Caco-2 (cell line): ENCODE measurements at regions not wholly inside any gene's neighbourhood (a gene's known extent, or its start where the extent isn't known, plus 50 kb on each side); places are given as distances from the start of the nearest gene placed in this dataset.

Experiments used
- BruUV-seq: library from RNA; stranded (reverse); fragments of 400-500 nt; replicated peaks from 2 replicates; lab custom pipeline; 2021; lab: Mats Ljungman, UMichigan
- CTCF ChIA-PET: fragments of 300-600 bp; sonication (Branson Sonifier 250); formaldehyde crosslinking; loops from one replicate; lab custom pipeline; 2022; ENCODE audit warnings: antibody characterized with exemption; lab: Charles Lee
- POLR2A ChIA-PET: fragments of 300-600 bp; sonication (Branson Sonifier 250); formaldehyde crosslinking; loops from one replicate; lab custom pipeline; 2022; ENCODE audit warnings: antibody characterized with exemption; lab: Charles Lee
- DNase-seq, 2 experiments: peaks; one replicate each; pipeline versions ENCODE4 v3.0.0 to v3.0.0-alpha.2; 2020 to 2022
- H3K27me3 ChIP-seq: replicated peaks from 2 replicates; pipeline ENCODE4 v1.6.0; 2011; ENCODE audit warnings: low read length; ENCODE audit not compliant: control insufficient read depth, insufficient read depth
- H3K36me3 ChIP-seq: 2 replicates; pipeline ENCODE4 v1.5.1; 2011; ENCODE audit warnings: low read length; ENCODE audit not compliant: control insufficient read depth, insufficient read depth
- H3K4me1 ChIP-seq: fragments of 250-450 bp; sonication (Bioruptor Pico); 2 replicates; pipeline ENCODE4 v1.5.1; 2020; ENCODE audit warnings: mild to moderate bottlenecking
- H3K4me3 ChIP-seq: 2 replicates; pipeline ENCODE4 v1.5.1; 2011; ENCODE audit warnings: low read depth, mild to moderate bottlenecking, control low read depth, low read length
- H3K9me3 ChIP-seq: fragments of 250-450 bp; sonication (Bioruptor Pico); 2 replicates; pipeline ENCODE4 v1.5.1; 2020; ENCODE audit warnings: mild to moderate bottlenecking, moderate library complexity
- H3K27ac Mint-ChIP-seq: one replicate; pipeline ENCODE4 v1.8.0; 2022; ENCODE audit warnings: mixed read lengths; ENCODE audit not compliant: unreplicated experiment
- H3K27me3 Mint-ChIP-seq: one replicate; pipeline ENCODE4 v1.8.0; 2022; ENCODE audit warnings: mixed read lengths; ENCODE audit not compliant: insufficient read depth, unreplicated experiment
- H3K36me3 Mint-ChIP-seq: one replicate; pipeline ENCODE4 v1.8.0; 2022; ENCODE audit warnings: mild to moderate bottlenecking, mixed read lengths; ENCODE audit not compliant: insufficient read depth, unreplicated experiment
- H3K4me1 Mint-ChIP-seq: one replicate; pipeline ENCODE4 v1.8.0; 2022; ENCODE audit warnings: low read depth, mixed read lengths; ENCODE audit not compliant: unreplicated experiment
- H3K4me3 Mint-ChIP-seq: one replicate; pipeline ENCODE4 v1.8.0; 2022; ENCODE audit warnings: mild to moderate bottlenecking, moderate library complexity, mixed read lengths; ENCODE audit not compliant: unreplicated experiment
- H3K9me3 Mint-ChIP-seq: one replicate; pipeline ENCODE4 v1.8.0; 2022; ENCODE audit warnings: mixed read lengths; ENCODE audit not compliant: unreplicated experiment
- intact Hi-C: fragments of 100-400 bp; cut with micrococcal nuclease; formaldehyde crosslinking; loops from one replicate; pipeline ENCODE4 v1.10.0; 2022; ENCODE audit not compliant: unreplicated experiment
- TF ChIP-seq, protein P1 (sequence below), 2 experiments: fragments of 200-600 bp in 1 of 2; IDR thresholded peaks; 1 replicate in 1 of 2; 2 replicates in 1 of 2; pipeline versions ENCODE4 v1.5.1 to v1.8.0; 2011 to 2022; ENCODE audit warnings: antibody characterized with exemption in 1 of 2, control low read depth in 1 of 2, inconsistent platforms in 1 of 2, low read depth in 1 of 2, low read length in 1 of 2, mild to moderate bottlenecking in 1 of 2, moderate library complexity in 1 of 2; ENCODE audit not compliant: insufficient read depth in 1 of 2, severe bottlenecking in 1 of 2, unreplicated experiment in 1 of 2

DNA sequence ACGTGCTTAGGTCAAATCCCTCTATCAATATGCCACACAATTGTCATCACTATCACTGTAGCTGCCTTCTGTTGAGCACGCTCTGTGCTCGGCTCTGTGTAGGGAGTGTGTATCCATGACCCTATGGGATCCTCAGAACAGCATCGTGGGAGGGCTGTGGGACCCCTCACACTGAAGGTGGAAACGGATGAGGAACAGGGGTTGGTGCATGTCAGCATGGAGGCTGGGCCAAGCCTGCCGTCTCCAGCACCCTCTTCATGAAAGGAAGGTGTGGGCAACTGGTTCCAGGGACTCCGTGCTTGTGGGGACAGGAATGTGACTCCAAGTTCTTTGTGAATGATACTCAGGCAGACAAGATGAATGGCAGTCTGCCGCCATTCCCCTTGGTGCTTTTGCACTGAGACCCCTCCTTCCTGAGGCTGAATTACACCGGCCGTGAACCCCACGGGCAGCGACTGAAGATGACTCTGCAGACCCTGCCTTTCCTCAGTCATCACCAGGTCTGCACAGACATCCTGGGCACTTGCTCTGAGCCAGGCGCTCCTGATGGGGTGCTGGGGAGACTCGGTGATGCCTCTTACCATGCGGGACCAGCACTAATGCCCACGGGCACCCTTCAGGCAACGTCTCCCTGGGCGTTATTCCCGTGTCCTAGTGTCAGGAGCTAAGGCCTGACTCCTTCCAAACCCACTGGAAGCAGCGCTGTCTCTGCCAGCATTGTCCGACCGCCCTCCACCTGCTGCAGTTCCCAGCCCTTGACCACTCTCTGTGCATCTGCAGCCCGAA is 495.2 kb downstream of the TCERG1L start:
- Mint-ChIP-seq H3K4me1 (no peaks in the 10 kb centered on the region), H3K4me3 (no peak overlapping the region), H3K27ac (no peak overlapping the region), H3K36me3 (no peaks in the 10 kb centered on the region), H3K27me3 (no peaks in the 10 kb centered on the region), H3K9me3 (no peaks in the 10 kb centered on the region)
- Histone ChIP-seq H3K4me3 (no peak overlapping the region), H3K4me1 (no peaks in the 10 kb centered on the region), H3K36me3 (no peaks in the 10 kb centered on the region), H3K27me3 (no peaks in the 10 kb centered on the region), H3K9me3 (no peaks in the 10 kb centered on the region)
- ChIA-PET CTCF (no interaction called here), POLR2A (no interaction called here)
- TF ChIP-seq, protein P1, sequence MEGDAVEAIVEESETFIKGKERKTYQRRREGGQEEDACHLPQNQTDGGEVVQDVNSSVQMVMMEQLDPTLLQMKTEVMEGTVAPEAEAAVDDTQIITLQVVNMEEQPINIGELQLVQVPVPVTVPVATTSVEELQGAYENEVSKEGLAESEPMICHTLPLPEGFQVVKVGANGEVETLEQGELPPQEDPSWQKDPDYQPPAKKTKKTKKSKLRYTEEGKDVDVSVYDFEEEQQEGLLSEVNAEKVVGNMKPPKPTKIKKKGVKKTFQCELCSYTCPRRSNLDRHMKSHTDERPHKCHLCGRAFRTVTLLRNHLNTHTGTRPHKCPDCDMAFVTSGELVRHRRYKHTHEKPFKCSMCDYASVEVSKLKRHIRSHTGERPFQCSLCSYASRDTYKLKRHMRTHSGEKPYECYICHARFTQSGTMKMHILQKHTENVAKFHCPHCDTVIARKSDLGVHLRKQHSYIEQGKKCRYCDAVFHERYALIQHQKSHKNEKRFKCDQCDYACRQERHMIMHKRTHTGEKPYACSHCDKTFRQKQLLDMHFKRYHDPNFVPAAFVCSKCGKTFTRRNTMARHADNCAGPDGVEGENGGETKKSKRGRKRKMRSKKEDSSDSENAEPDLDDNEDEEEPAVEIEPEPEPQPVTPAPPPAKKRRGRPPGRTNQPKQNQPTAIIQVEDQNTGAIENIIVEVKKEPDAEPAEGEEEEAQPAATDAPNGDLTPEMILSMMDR (IDR thresholded peaks at IDR 0.05; ENCODE audit: insufficient read depth in 1 of 2, low read depth in 1 of 2, low read length in 1 of 2, severe bottlenecking in 1 of 2, unreplicated experiment in 1 of 2): no peak
- no peak for DNase-seq
- intact Hi-C loops: no loop called here
- BruUV-seq: no TSS peak

DNA sequence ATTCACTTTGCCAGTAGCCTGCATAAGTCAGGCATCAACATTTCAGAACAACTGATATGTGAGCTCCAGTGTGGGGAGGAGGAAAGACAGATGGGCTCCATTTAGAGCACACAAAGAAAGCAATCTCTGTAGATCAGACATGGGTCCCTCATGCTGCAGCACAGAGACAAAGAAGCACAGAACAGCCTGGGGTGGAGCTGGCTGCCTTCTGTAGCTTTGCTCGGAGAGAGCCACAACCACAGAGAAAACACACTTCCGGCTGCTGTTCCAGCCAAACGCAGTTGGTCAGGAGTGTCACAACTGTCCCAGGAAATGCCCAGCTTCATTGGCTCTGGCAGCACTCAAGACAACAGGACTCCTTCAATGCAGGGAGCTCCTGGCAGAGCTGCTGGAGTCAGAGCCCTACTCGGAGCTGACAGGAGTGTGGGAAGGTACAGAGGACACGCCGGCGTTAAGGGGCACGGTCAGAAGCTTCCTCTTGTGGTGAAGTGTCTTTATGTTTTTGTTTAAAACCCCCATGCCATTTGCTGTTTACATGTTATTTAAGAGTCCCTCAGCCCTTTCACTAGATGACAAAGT is 494.4 kb downstream of the TCERG1L start:
- H3K9me3 Mint-ChIP-seq: no peaks in the 10 kb centered on the region
- CTCF ChIA-PET: no interaction called here

DNA sequence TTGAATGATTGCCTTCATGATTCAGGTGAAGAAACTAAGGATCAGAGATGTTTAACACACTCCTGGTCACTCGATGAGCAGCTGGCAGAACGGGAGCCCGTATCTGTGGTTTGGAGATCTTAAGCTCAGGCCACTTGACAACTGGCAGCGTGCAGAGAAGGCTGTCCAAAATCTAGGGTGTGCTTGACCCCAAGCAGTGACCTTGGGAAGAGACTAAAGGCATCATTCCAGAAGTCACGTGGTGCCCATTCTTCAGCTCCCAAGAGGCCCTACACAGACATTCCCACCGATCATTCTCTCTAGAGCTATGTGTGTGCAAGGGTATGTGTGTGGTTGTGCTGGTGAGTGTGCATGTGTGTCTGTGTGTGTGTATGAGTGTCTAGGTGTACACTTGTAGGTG is 493.8 kb downstream of the TCERG1L start:
- TF ChIP-seq, protein P1 (IDR thresholded peaks at IDR 0.05; ENCODE audit: insufficient read depth in 1 of 2, low read depth in 1 of 2, low read length in 1 of 2, severe bottlenecking in 1 of 2, unreplicated experiment in 1 of 2): no peak
- no peak overlapping the region for H3K4me3 ChIP-seq
- ChIA-PET CTCF (no interaction called here), POLR2A (no interaction called here)
- H3K4me1 Mint-ChIP-seq: no peaks in the 10 kb centered on the region
- no peak overlapping the region for H3K27ac Mint-ChIP-seq
- no peaks in the 10 kb centered on the region for H3K36me3 ChIP-seq
- no peaks in the 10 kb centered on the region for H3K27me3 Mint-ChIP-seq
- no peaks in the 10 kb centered on the region for H3K9me3 ChIP-seq
- intact Hi-C loops: no loop called here
- BruUV-seq: no TSS peak
- no peaks in the 10 kb centered on the region for H3K27me3 ChIP-seq
- no peaks in the 10 kb centered on the region for H3K36me3 Mint-ChIP-seq
- no peak overlapping the region for H3K4me3 Mint-ChIP-seq
- H3K9me3 Mint-ChIP-seq: no peaks in the 10 kb centered on the region
- no peak for DNase-seq
- H3K4me1 ChIP-seq: no peaks in the 10 kb centered on the region

More for the DNA sequence above, 494.4 kb downstream of the TCERG1L start:
- Histone ChIP-seq H3K27me3 (no peaks in the 10 kb centered on the region), H3K36me3 (no peaks in the 10 kb centered on the region), H3K4me3 (no peak overlapping the region), H3K4me1 (no peaks in the 10 kb centered on the region), H3K9me3 (no peaks in the 10 kb centered on the region)
- Mint-ChIP-seq H3K4me1 (no peaks in the 10 kb centered on the region), H3K36me3 (no peaks in the 10 kb centered on the region), H3K27ac (no peak overlapping the region), H3K27me3 (no peaks in the 10 kb centered on the region), H3K4me3 (no peak overlapping the region)
- no TSS peak for BruUV-seq
- intact Hi-C loops: no loop called here
- TF ChIP-seq, protein P1 (IDR thresholded peaks at IDR 0.05; ENCODE audit: insufficient read depth in 1 of 2, low read depth in 1 of 2, low read length in 1 of 2, severe bottlenecking in 1 of 2, unreplicated experiment in 1 of 2): no peak
- POLR2A ChIA-PET: no interaction called here
- no peak for DNase-seq
